Ovary (tissue), 3 donors: ENCODE measurements at regions not wholly inside any gene's neighbourhood (a gene's known extent, or its start where the extent isn't known, plus 50 kb on each side); places are given as distances from the start of the nearest gene placed in this dataset.

ENCODE experiments used
- EP300 ChIP-seq: sonication (generic); formaldehyde crosslinking; IDR thresholded peaks from one replicate; pipeline ENCODE4 v1.6.1; 2017; ENCODE audit warnings: antibody characterized with exemption
- POLR2A ChIP-seq: fragments of 450-650 bp; IDR thresholded peaks from one replicate; pipeline ENCODE4 v1.6.1; 2017; ENCODE audit warnings: antibody characterized with exemption, mild to moderate bottlenecking, moderate library complexity
- TF ChIP-seq, protein P1 (sequence below), 3 donors: fragments of 450-650 bp in 2 of 3; fragments of 200-600 bp in 1 of 3; IDR thresholded peaks; one replicate each; pipeline versions ENCODE4 v1.5.1 to v1.8.0; 2016 to 2022; ENCODE audit warnings: antibody characterized with exemption in 3 of 3, mild to moderate bottlenecking in 1 of 3
- donor health status: DM: no; HTN: no; CAD: no.

DNA sequence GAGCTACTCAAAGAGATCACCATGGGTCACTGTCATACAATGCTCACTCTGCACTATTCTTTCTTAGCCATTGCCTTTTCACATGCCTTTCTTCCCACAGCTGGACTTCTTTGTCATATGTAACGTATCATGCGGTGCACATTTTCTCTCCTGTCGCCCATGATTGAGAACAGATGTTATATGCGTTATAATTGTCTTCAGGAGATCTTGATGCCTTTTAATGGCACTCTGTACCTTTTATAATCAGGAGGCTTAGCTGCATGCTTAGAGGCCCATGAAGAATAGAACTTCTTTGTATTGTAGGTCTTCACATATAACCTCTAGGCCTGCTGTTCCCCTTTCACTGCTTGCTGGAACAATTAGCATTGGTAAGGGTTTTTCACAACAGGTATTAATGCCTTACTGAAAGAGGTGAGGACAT is 436.1 kb downstream of the CDH10 start:
- TF ChIP-seq POLR2A (no peak), EP300 (no peak)
- TF ChIP-seq, protein P1, sequence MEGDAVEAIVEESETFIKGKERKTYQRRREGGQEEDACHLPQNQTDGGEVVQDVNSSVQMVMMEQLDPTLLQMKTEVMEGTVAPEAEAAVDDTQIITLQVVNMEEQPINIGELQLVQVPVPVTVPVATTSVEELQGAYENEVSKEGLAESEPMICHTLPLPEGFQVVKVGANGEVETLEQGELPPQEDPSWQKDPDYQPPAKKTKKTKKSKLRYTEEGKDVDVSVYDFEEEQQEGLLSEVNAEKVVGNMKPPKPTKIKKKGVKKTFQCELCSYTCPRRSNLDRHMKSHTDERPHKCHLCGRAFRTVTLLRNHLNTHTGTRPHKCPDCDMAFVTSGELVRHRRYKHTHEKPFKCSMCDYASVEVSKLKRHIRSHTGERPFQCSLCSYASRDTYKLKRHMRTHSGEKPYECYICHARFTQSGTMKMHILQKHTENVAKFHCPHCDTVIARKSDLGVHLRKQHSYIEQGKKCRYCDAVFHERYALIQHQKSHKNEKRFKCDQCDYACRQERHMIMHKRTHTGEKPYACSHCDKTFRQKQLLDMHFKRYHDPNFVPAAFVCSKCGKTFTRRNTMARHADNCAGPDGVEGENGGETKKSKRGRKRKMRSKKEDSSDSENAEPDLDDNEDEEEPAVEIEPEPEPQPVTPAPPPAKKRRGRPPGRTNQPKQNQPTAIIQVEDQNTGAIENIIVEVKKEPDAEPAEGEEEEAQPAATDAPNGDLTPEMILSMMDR (IDR thresholded peaks at IDR 0.05), result no peak
